A673 (cell line): ENCODE measurements at regions not wholly inside any gene's neighbourhood (a gene's known extent, or its start where the extent isn't known, plus 50 kb on each side); places are given as distances from the start of the nearest gene placed in this dataset.

ENCODE experiments used
- CTCF ChIP-seq: fragments of 300-800, 200-600 bp; sonication (generic); conservative IDR thresholded peaks from 2 replicates; pipeline ENCODE4 v1.5.1; 2017; ENCODE audit warnings: low read depth, mild to moderate bottlenecking, antibody characterized with exemption, low read length, moderate library complexity, mixed read lengths
- EZH2 ChIP-seq: fragments of 200-600 bp; sonication (generic); IDR thresholded peaks from 2 replicates; pipeline ENCODE4 v1.6.1; 2017; ENCODE audit warnings: borderline replicate concordance, low read depth, mild to moderate bottlenecking, mixed read lengths, antibody characterized with exemption, low read length; ENCODE audit not compliant: poor library complexity, severe bottlenecking

DNA sequence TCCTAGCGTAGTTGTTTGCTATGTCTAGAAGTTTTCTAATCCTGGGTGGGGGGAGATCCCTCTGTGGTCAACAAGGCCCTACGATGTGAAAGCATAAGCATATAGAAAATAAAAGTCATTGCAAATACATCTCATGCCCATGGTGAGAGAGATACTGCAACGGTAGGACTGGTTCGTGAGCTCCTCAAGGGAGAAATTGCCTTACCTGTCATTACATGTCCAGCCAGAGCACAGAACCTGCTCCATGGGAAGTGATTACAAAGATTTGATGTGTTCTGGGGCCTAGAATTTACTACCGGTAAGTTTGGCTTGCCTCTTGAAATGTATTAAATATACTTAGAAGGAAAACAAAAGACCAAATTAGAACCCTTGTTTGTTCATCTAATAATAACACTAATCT is 60.9 kb upstream of the FAM47B start:
- no peak for TF ChIP-seq EZH2
- TF ChIP-seq CTCF: no peak
